Stimulated activated CD8-positive, alpha-beta memory T cell treated with anti-CD3 and anti-CD28 coated beads, Interleukin-2, amount 100 ng/mL, for 1 hour (primary cell): ENCODE measurements at regions not wholly inside any gene's neighbourhood (a gene's known extent, or its start where the extent isn't known, plus 50 kb on each side); places are given as distances from the start of the nearest gene placed in this dataset.

Source experiments
- DNase-seq, 2 donors: peaks; one replicate each; pipeline ENCODE4 v3.0.0-alpha.2; 2020; ENCODE audit warnings: low read depth in 2 of 2

GRCh38 chr4:181331214-181331613 lies 912.0 kb upstream of the TENM3 start:
- no peak for DNase-seq

- no peak for DNase-seq
Observed at GRCh38 chr4:181345931-181346330, 897.3 kb upstream of the TENM3 start.

DNA sequence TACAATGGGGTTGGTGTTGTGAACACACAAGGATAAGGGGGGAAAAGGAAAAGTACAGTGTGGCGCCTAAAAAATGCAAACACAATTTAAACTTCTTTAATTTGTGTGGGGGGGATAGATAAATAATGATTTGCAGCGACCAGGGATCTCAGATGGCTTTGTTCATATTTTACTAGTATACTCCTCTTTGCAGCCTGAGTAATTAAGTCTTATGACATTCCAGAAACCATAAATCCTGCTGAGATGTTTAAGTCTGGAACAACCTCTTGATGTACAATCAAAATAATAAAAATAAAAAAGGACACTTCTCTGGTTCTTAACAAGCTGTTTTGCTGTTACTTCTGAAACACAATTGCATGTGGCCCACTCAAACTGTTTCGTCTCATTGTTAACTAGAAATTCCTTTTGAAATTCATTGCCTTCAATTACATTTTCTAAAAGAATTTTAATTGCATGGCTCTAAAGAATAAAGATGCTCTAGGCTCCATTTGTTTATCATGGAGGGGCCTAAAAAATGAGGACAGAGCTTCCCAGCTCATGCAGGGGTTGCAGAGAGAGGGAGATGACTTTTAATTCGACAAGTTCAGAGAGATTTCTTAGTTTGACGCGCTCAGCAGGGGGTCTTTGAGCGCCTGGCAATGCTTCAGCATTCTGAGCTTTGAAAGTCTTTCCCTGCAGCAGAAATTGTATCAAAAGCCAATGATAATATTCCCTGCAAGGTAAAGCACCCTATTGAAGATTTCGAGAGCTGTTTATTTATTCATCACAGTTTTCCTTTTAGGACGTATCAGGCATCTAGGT lies 892.4 kb upstream of the TENM3 start:
- DNase-seq = no peak

DNA sequence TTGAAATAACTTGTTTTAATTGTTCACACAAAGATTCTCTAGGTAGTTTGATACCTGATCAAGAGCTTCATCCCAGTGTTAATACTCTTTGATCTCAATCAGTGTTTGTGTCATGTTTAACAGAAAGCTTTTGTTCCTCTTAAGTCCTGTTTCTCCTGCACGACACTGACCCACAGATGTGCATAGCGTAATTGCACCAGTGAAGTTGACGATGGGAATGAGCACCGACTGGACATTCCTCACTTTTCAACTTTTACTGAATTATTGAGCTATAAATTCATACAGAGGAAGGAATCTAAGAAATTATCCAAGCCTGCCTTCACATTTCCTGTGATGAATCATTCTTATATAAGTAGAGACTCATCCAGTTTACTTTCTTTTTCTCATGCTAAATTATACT lies 878.7 kb upstream of the TENM3 start:
- DNase-seq = no peak

GRCh38 chr4:181365671-181366070 lies 877.5 kb upstream of the TENM3 start:
- DNase-seq = no peak

GRCh38 chr4:181372014-181372413 lies 871.2 kb upstream of the TENM3 start:
- DNase-seq = no peak

DNA sequence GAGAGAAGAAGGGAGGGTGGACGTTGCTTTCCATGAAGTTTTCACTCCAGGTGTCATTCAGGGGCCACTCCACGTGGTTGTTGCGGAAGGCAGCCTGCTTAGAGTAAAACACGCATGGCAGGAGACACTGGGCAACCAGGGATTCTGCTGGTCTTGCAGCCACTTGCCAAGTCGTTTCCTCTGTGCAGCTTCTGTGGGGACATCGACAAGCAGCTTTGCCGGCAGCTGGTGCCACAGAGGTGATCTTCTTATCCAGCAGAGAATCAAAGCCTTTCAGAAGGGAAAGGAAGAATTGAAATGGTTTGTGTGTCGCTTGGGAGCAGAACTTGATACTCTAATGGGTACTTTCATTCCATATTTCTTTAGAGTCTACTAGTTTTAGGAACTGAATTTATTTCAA lies 867.1 kb upstream of the TENM3 start:
- no peak for DNase-seq

- no peak for DNase-seq
Observed at GRCh38 chr4:181388061-181388460, 855.1 kb upstream of the TENM3 start.

GRCh38 chr4:181416966-181417365 lies 826.2 kb upstream of the TENM3 start:
- DNase-seq = no peak

- DNase-seq = no peak
Observed at GRCh38 chr4:181418496-181418895, 824.7 kb upstream of the TENM3 start.

GRCh38 chr4:181420950-181421349 lies 822.3 kb upstream of the TENM3 start:
- no peak for DNase-seq

DNA sequence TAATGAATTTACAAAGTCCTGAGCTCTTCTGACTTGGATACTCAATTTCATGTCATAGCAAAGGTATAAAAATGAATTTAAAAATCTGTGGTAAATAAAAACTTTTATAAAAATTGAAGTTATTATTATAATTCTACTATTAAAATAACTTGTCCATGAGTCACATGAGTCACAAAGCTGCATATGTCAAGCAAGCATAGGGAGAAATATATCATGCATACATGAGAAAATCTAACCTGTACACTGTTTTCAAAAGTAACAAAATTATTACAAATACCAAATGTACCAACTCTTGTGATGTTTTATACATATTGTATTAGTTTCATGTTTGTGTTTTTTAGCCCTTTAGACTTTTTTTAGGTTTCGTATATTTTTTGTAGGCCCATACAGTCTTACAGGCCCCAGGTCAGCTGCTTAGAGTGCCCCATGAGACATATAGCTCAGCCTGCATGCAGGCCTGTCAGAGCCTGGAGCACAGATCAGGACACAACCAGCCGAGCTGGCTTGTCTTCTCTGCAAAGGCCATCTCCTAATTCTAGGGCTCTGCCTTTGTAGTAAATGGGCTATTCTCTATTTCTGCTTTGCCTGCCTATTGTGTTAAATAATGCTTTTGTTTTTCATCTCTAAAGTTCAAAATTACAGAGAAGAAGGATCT lies 818.7 kb upstream of the TENM3 start:
- no peak for DNase-seq

GRCh38 chr4:181427076-181427475 lies 816.1 kb upstream of the TENM3 start:
- DNase-seq = no peak

- no peak for DNase-seq
Observed at GRCh38 chr4:181431006-181431405, 812.2 kb upstream of the TENM3 start.

DNA sequence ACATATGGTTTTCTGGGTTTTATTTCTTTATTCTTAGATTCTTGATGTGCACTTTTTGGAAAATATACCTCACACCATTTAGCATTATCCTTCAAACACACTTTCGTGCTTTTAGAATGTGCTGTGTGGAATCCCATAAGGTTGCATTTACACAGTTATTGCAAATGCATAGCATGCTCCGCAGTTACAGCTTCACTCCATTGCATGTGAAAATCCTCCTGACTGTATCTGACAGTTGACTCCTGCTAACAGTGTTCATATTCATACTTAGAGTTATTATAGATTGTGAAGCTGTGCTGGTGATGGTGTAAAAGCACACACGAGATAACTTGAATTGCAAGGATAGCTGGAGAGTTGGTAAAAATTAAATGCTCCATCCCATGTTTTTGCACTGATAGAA lies 811.5 kb upstream of the TENM3 start:
- DNase-seq = no peak

GRCh38 chr4:181432335-181432734 lies 810.9 kb upstream of the TENM3 start:
- DNase-seq = no peak

DNA sequence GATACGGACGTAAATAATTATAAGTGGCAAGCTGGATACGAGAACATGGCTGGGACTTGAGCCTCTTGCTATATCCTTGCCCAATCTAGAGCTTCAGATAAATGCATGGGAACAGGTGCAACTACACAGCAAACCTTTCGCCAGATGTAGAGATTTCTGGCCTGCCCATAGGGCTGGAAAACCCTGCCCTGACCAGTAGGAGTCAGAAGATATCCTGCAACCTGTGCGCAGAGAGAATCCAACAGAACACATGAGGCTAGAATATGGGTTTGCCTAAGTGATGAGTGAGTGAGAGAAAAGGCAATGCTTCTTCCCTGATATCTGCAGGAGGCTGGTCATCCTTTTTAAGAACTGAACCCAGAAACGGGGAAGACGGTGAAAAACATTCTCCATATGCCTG lies 805.3 kb upstream of the TENM3 start:
- DNase-seq = no peak

- no peak for DNase-seq
Observed at GRCh38 chr4:181438641-181439040, 804.6 kb upstream of the TENM3 start.

DNA sequence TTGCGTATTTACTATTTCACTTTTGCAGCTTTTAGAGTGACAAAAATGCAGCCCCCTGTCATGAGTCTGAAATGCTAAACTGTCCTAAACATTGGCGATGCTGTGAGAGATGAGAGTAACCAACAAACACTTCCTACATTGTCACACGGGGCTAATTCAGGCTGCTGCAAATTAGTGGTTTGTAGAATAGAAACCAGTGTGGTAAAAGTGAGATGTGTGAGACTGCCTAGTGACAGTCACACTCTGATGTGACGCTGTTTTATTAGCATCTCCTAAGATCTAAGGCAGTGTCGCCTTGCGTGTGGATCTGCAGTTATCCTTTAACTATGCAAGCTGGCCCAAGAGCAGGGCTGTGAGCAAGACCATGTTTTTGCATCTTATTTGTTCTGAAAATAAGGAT lies 800.2 kb upstream of the TENM3 start:
- DNase-seq = no peak

GRCh38 chr4:181465826-181466225 lies 777.4 kb upstream of the TENM3 start:
- DNase-seq = no peak

- DNase-seq = no peak
Observed at GRCh38 chr4:181468451-181468850, 774.8 kb upstream of the TENM3 start.

GRCh38 chr4:181470306-181470705 lies 772.9 kb upstream of the TENM3 start:
- no peak for DNase-seq

GRCh38 chr4:181475359-181475758 lies 767.8 kb upstream of the TENM3 start:
- no peak for DNase-seq
